ENCODE measurements at regions not wholly inside any gene's neighbourhood (a gene's known extent, or its start where the extent isn't known, plus 50 kb on each side); places are given as distances from the start of the nearest gene placed in this dataset.

- DNase-seq (ENCODE audit: low read depth) = no peak
- no peak for TF ChIP-seq CTCF (conservative IDR thresholded peaks at IDR 0.05; ENCODE audit: low read depth, low read length)
- H3K4me3 ChIP-seq (ENCODE audit: low read depth, low read length) = no peak overlapping the region
These were observed 147.1 kb upstream of the STEAP1 start for GRCh38 chr7:90007001-90007654.

DNA sequence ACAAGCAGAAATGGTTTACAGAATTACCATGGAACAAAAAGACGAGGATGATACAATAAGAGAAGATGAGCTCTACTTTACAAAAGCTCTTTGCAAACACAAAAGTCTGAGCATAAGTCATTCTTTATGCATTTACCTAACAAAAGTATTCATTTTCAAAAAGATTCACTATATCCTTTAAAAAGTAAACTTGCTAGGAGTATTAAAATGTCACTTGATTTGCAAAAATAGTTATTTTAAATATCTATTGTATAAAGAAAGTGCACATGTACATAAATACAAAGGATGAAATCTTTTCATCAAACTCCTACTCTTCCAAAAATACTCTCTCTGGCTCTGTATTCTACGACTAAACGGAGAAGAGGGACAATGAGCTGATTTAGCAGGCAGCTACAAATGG lies 146.4 kb upstream of the STEAP1 start:
- H3K4me3 ChIP-seq (ENCODE audit: low read depth, low read length) = no peak overlapping the region
- TF ChIP-seq CTCF (conservative IDR thresholded peaks at IDR 0.05; ENCODE audit: low read depth, low read length) = no peak
- no peak for DNase-seq (ENCODE audit: low read depth)

DNA sequence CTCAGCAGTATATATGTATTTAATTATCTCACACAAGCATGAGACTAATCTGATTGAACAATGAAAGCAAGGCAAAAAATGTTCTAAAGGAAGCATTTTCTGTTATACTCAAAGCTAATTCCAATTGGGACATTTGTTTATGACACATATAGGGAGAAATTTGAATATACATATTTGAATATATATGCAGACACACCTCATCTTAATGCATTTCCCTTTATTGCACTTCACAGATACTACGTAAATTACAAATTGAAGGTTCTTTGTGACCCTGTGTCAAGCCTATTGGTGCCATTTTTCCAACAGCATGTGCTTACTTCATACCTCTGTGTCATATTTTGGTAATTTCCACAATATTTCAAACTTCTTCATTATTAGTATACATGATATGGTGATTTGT lies 132.1 kb upstream of the STEAP1 start:
- DNase-seq (ENCODE audit: low read depth) = no peak
- TF ChIP-seq CTCF (conservative IDR thresholded peaks at IDR 0.05; ENCODE audit: low read depth, low read length) = no peak
- H3K4me3 ChIP-seq (ENCODE audit: low read depth, low read length) = no peak overlapping the region

DNA sequence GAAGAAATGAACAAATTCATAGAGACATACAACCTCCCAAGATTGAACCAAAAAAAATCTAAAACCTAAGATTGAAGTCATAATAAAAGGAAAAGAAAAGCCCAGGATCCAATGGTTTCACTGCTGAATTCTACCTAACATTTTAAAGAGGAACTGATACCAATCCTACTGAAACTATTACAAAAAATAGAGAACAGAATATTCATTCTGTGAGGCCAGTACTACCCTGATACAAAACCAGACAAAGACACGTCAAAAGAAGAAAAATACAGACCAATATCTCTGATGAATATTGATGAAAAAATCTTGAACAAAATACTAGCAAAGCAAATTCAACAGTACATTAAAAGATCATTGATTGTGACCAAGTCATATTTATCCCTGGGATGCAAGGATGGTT lies 128.5 kb upstream of the STEAP1 start:
- no peak overlapping the region for H3K4me3 ChIP-seq (ENCODE audit: low read depth, low read length)
- DNase-seq (ENCODE audit: low read depth) = no peak
- no peak for TF ChIP-seq CTCF (conservative IDR thresholded peaks at IDR 0.05; ENCODE audit: low read depth, low read length)

DNA sequence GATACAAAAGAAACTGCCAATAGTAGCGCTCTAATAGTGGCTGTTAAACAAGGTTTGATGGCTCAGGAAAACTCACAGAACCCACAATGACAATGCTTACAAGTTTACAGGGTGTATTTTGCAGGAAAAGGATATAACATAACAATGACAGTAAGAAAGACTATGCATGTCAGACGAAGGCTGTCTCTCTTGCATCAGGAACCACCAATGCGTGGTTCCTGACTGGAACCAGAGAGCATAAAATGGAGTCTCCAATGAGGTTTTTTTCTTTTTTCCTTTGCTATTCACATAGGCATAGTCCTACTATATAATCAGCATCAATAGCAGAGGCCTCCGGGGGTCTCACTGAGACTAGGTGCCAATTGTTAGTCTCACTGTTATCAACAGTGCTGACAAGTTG lies 120.4 kb upstream of the STEAP1 start:
- no peak for DNase-seq (ENCODE audit: low read depth)
- no peak overlapping the region for H3K4me3 ChIP-seq (ENCODE audit: low read depth, low read length)
- no peak for TF ChIP-seq CTCF (conservative IDR thresholded peaks at IDR 0.05; ENCODE audit: low read depth, low read length)

GRCh38 chr7:90053094-90053493 lies 101.2 kb upstream of the STEAP1 start:
- no peak overlapping the region for H3K4me3 ChIP-seq (ENCODE audit: low read depth, low read length)
- no peak for DNase-seq (ENCODE audit: low read depth)
- TF ChIP-seq CTCF (conservative IDR thresholded peaks at IDR 0.05; ENCODE audit: low read depth, low read length) = no peak

- no peak overlapping the region for H3K4me3 ChIP-seq (ENCODE audit: low read depth, low read length)
- no peak for TF ChIP-seq CTCF (conservative IDR thresholded peaks at IDR 0.05; ENCODE audit: low read depth, low read length)
These were observed 93.2 kb upstream of the STEAP1 start for GRCh38 chr7:90061077-90061476.

More at GRCh38 chr7:90061077-90061476, 93.2 kb upstream of the STEAP1 start:
- no peak for DNase-seq (ENCODE audit: low read depth)
